DND-41 (cell line): ENCODE measurements at regions not wholly inside any gene's neighbourhood (a gene's known extent, or its start where the extent isn't known, plus 50 kb on each side); places are given as distances from the start of the nearest gene placed in this dataset.

ENCODE experiments used
- EZH2 ChIP-seq: IDR thresholded peaks from 3 replicates; pipeline ENCODE4 v1.6.1; 2012; ENCODE audit warnings: borderline replicate concordance, low read depth, mild to moderate bottlenecking, moderate library complexity, low read length, inconsistent platforms; ENCODE audit not compliant: severe bottlenecking
- TF ChIP-seq, protein P1 (sequence below): IDR thresholded peaks from 2 replicates; pipeline ENCODE4 v1.5.1; 2012; ENCODE audit warnings: borderline replicate concordance, low read length, moderate library complexity, mild to moderate bottlenecking; ENCODE audit not compliant: poor library complexity, severe bottlenecking; ENCODE audit errors: extremely low read depth

DNA sequence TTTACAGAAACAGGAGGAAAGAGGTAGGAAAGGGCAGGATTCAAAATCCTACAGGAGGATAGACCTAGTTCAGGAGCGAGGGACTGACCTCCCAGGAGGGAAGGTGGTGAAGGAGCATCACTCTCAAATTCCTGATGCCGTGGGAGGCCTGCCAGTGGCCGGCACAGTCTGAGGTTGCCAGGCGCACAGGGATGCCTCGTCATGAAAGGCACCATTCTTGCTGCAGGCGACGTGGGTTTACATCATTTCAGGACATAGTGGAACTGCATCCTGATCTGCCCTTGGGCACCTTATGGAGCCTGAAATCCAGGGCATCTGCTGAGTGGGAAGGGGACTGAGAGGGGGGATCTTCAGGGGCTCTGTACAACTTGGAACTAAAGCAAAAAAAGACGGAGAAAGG lies 163.2 kb upstream of the S1PR3 start:
- TF ChIP-seq, protein P1, sequence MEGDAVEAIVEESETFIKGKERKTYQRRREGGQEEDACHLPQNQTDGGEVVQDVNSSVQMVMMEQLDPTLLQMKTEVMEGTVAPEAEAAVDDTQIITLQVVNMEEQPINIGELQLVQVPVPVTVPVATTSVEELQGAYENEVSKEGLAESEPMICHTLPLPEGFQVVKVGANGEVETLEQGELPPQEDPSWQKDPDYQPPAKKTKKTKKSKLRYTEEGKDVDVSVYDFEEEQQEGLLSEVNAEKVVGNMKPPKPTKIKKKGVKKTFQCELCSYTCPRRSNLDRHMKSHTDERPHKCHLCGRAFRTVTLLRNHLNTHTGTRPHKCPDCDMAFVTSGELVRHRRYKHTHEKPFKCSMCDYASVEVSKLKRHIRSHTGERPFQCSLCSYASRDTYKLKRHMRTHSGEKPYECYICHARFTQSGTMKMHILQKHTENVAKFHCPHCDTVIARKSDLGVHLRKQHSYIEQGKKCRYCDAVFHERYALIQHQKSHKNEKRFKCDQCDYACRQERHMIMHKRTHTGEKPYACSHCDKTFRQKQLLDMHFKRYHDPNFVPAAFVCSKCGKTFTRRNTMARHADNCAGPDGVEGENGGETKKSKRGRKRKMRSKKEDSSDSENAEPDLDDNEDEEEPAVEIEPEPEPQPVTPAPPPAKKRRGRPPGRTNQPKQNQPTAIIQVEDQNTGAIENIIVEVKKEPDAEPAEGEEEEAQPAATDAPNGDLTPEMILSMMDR, result no peak
- TF ChIP-seq EZH2, result no peak
